DLD1 (cell line): ENCODE measurements at regions not wholly inside any gene's neighbourhood (a gene's known extent, or its start where the extent isn't known, plus 50 kb on each side); places are given as distances from the start of the nearest gene placed in this dataset.

ENCODE experiments used
- in situ Hi-C: cut with HindIII; loops from 2 replicates; pipeline ENCODE4 v1.10.0; 2017; ENCODE audit warnings: low sequenced_read_pairs

- in situ Hi-C loops = no loop called here
These were observed 542.9 kb downstream of the PRELID2 start for GRCh38 chr5:145292278-145292677.

- in situ Hi-C loops = no loop called here
These were observed 551.9 kb downstream of the PRELID2 start for GRCh38 chr5:145283141-145283810.

- in situ Hi-C loops = no loop called here
These were observed 554.3 kb downstream of the PRELID2 start for GRCh38 chr5:145280806-145281205.

- in situ Hi-C loops = no loop called here
These were observed 554.9 kb downstream of the PRELID2 start for GRCh38 chr5:145280214-145280613.

GRCh38 chr5:145260670-145261069 lies 574.5 kb downstream of the PRELID2 start:
- in situ Hi-C loops = no loop called here

GRCh38 chr5:145247745-145248040 lies 587.4 kb downstream of the PRELID2 start:
- in situ Hi-C loops = no loop called here

GRCh38 chr5:145246961-145247744 lies 588.0 kb downstream of the PRELID2 start:
- in situ Hi-C loops = no loop called here

GRCh38 chr5:145246379-145246778 lies 588.8 kb downstream of the PRELID2 start:
- in situ Hi-C loops = no loop called here

- in situ Hi-C loops = no loop called here
These were observed 589.8 kb downstream of the PRELID2 start for GRCh38 chr5:145245354-145245753.

- in situ Hi-C loops = no loop called here
These were observed 590.4 kb downstream of the PRELID2 start for GRCh38 chr5:145244788-145245187.

- in situ Hi-C loops = no loop called here
These were observed 590.9 kb downstream of the PRELID2 start for GRCh38 chr5:145244251-145244650.

GRCh38 chr5:145243016-145243415 lies 592.1 kb downstream of the PRELID2 start:
- in situ Hi-C loops = no loop called here

GRCh38 chr5:145242551-145242950 lies 592.6 kb downstream of the PRELID2 start:
- in situ Hi-C loops = no loop called here

- in situ Hi-C loops = no loop called here
These were observed 597.3 kb downstream of the PRELID2 start for GRCh38 chr5:145237843-145238242.

- in situ Hi-C loops = no loop called here
These were observed 598.2 kb downstream of the PRELID2 start for GRCh38 chr5:145236983-145237382.

- in situ Hi-C loops = no loop called here
These were observed 599.0 kb downstream of the PRELID2 start for GRCh38 chr5:145236127-145236526.

GRCh38 chr5:145233461-145233860 lies 601.7 kb downstream of the PRELID2 start:
- in situ Hi-C loops = no loop called here

- in situ Hi-C loops = no loop called here
These were observed 604.4 kb downstream of the PRELID2 start for GRCh38 chr5:145230781-145231180.

- in situ Hi-C loops = no loop called here
These were observed 606.6 kb downstream of the PRELID2 start for GRCh38 chr5:145228564-145228963.

- in situ Hi-C loops = no loop called here
These were observed 607.3 kb downstream of the PRELID2 start for GRCh38 chr5:145227881-145228280.

GRCh38 chr5:145226726-145227125 lies 608.4 kb downstream of the PRELID2 start:
- in situ Hi-C loops = no loop called here

GRCh38 chr5:145225529-145225928 lies 609.6 kb downstream of the PRELID2 start:
- in situ Hi-C loops = no loop called here

- in situ Hi-C loops = no loop called here
These were observed 611.6 kb downstream of the PRELID2 start for GRCh38 chr5:145223582-145223981.
